Nephron (organoid): ENCODE measurements at regions not wholly inside any gene's neighbourhood (a gene's known extent, or its start where the extent isn't known, plus 50 kb on each side); places are given as distances from the start of the nearest gene placed in this dataset.
"Not testable (repeated sequence)": the region's sequence is repeated elsewhere in the genome, so short reads cannot be mapped to it uniquely, and the experiment has no call there.

Experiments
- H3K27ac Mint-ChIP-seq, 3 experiments: 2 replicates each; pipeline ENCODE4 v1.8.0; 2020; ENCODE audit warnings: mixed read lengths in 3 of 3, mild to moderate bottlenecking in 2 of 3, moderate library complexity in 1 of 3
- H3K27me3 Mint-ChIP-seq: 2 replicates; pipeline ENCODE4 v1.8.0; 2021; ENCODE audit warnings: low read depth, mild to moderate bottlenecking, moderate library complexity, mixed read lengths
- H3K36me3 Mint-ChIP-seq: 2 replicates; pipeline ENCODE4 v1.8.0; 2020; ENCODE audit warnings: low read depth, mixed read lengths
- H3K4me1 Mint-ChIP-seq: 2 replicates; pipeline ENCODE4 v1.8.0; 2020; ENCODE audit warnings: mixed read lengths
- H3K4me3 Mint-ChIP-seq, 3 experiments: 2 replicates each; pipeline ENCODE4 v1.8.0; 2020; ENCODE audit warnings: mild to moderate bottlenecking in 3 of 3, mixed read lengths in 3 of 3, moderate library complexity in 2 of 3
- H3K9me3 Mint-ChIP-seq: 2 replicates; pipeline ENCODE4 v1.8.0; 2020; ENCODE audit warnings: mixed read lengths
- CTCF ChIP-seq, 3 experiments: fragments of 200-600 bp; sonication (generic); IDR thresholded peaks; one replicate each; pipeline ENCODE4 v1.5.0; 2021; ENCODE audit warnings: antibody characterized with exemption in 3 of 3; ENCODE audit not compliant: unreplicated experiment in 3 of 3

- no peak for TF ChIP-seq CTCF (IDR thresholded peaks at IDR 0.05; ENCODE audit: unreplicated experiment in 3 of 3)
- peaks cover under 1% of the 10 kb centered on the region for H3K9me3 Mint-ChIP-seq
- no peaks in the 10 kb centered on the region for H3K4me1 Mint-ChIP-seq
- no peaks in the 10 kb centered on the region for H3K27me3 Mint-ChIP-seq
- no peak overlapping the region for H3K4me3 Mint-ChIP-seq
- no peak overlapping the region for H3K27ac Mint-ChIP-seq
- peaks cover 1% of the 10 kb centered on the region for H3K36me3 Mint-ChIP-seq
Observed at GRCh38 chr7:131051304-131051703, 276.4 kb upstream of the MKLN1 start.

- no peak for TF ChIP-seq CTCF (IDR thresholded peaks at IDR 0.05; ENCODE audit: unreplicated experiment in 3 of 3)
- H3K9me3 Mint-ChIP-seq: no peaks in the 10 kb centered on the region
- H3K27ac Mint-ChIP-seq: no peak overlapping the region
- no peaks in the 10 kb centered on the region for H3K27me3 Mint-ChIP-seq
- H3K36me3 Mint-ChIP-seq: no peaks in the 10 kb centered on the region
- H3K4me3 Mint-ChIP-seq: no peak overlapping the region
- no peaks in the 10 kb centered on the region for H3K4me1 Mint-ChIP-seq
Observed at GRCh38 chr7:131052285-131052904, 275.3 kb upstream of the MKLN1 start.

- Mint-ChIP-seq H3K27me3 (no peaks in the 10 kb centered on the region), H3K27ac (no peak overlapping the region), H3K4me3 (no peak overlapping the region), H3K36me3 (no peaks in the 10 kb centered on the region), H3K4me1 (no peaks in the 10 kb centered on the region), H3K9me3 (no peaks in the 10 kb centered on the region)
- TF ChIP-seq CTCF (IDR thresholded peaks at IDR 0.05; ENCODE audit: unreplicated experiment in 3 of 3): no peak
Observed at GRCh38 chr7:131056007-131056406, 271.7 kb upstream of the MKLN1 start.

- no peaks in the 10 kb centered on the region for H3K27me3 Mint-ChIP-seq
- H3K36me3 Mint-ChIP-seq: no peaks in the 10 kb centered on the region
- no peaks in the 10 kb centered on the region for H3K4me1 Mint-ChIP-seq
- H3K4me3 Mint-ChIP-seq: no peak overlapping the region
- no peaks in the 10 kb centered on the region for H3K9me3 Mint-ChIP-seq
- no peak for TF ChIP-seq CTCF (IDR thresholded peaks at IDR 0.05; ENCODE audit: unreplicated experiment in 3 of 3)
- H3K27ac Mint-ChIP-seq: no peak overlapping the region
Observed at GRCh38 chr7:131057015-131057793, 270.5 kb upstream of the MKLN1 start.

- Mint-ChIP-seq H3K4me3 (no peak overlapping the region), H3K36me3 (no peaks in the 10 kb centered on the region), H3K27ac (no peak overlapping the region), H3K27me3 (no peaks in the 10 kb centered on the region), H3K9me3 (no peaks in the 10 kb centered on the region), H3K4me1 (no peaks in the 10 kb centered on the region)
- no peak for TF ChIP-seq CTCF (IDR thresholded peaks at IDR 0.05; ENCODE audit: unreplicated experiment in 3 of 3)
Observed at GRCh38 chr7:131057794-131058070, 269.9 kb upstream of the MKLN1 start.

- not testable (repeated sequence) for H3K4me3 Mint-ChIP-seq, H3K27me3 Mint-ChIP-seq, H3K27ac Mint-ChIP-seq, H3K4me1 Mint-ChIP-seq, H3K9me3 Mint-ChIP-seq, H3K36me3 Mint-ChIP-seq
Observed at GRCh38 chr7:131058561-131059288, 269.0 kb upstream of the MKLN1 start.

GRCh38 chr7:131059401-131059800 is 268.3 kb upstream of the MKLN1 start:
- H3K4me3 Mint-ChIP-seq, H3K4me1 Mint-ChIP-seq, H3K27me3 Mint-ChIP-seq, H3K27ac Mint-ChIP-seq, H3K9me3 Mint-ChIP-seq, H3K36me3 Mint-ChIP-seq: not testable (repeated sequence)
